Activated CD4-positive, alpha-beta T cell treated with anti-CD3 and anti-CD28 coated beads, Interleukin-2, amount 50 U/mL, for 16 hours (primary cell): ENCODE measurements at regions not wholly inside any gene's neighbourhood (a gene's known extent, or its start where the extent isn't known, plus 50 kb on each side); places are given as distances from the start of the nearest gene placed in this dataset.
A peak's percentile ranks its signal among the peaks of the same experiment; 100 is the strongest.

ENCODE experiments used
- DNase-seq: peaks from one replicate; pipeline ENCODE4 v3.0.0-alpha.2; 2020

DNA sequence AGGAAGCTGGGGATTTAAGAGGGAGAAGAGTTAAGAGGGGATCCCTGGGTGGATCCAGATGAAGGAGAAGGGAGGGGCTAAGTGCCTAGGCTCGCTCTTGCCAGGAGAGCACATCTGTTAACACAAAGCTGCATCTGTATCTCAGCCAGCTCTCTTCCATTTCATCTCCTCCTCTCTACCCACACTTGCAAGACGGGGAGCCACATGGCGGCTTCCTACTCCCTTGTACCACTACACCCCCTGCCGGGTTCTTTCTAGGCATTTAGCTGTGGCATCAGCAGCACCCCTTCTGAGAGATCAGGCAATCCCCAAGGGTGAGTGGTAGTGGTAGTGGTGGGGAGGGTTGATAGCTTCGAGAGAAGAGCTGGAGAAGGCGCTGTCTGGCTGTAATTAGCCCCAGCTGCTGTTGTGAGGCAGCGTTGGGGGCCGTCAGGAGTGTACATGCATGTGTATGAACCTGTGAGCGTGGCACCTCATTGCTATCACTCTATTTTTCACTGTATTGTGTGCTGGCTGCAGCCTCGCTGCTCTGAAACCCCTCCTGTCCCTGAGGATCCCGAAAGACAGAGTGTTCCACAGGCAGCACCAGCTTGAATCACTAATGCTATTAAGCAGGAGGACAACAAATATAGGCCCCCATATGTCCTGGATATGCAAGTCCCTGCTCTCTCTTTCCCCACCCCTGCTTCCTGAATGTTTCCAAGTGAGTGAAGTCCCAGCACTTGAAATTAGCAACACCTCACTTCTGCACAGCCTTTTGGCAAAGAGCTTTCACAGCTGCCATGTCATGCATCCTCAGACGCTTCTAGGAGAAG is 73.7 kb downstream of the RTL9 start:
- no peak for DNase-seq

GRCh38 chrX:110432906-110433215 is 74.2 kb downstream of the RTL9 start:
- DNase-seq, result no peak

DNA sequence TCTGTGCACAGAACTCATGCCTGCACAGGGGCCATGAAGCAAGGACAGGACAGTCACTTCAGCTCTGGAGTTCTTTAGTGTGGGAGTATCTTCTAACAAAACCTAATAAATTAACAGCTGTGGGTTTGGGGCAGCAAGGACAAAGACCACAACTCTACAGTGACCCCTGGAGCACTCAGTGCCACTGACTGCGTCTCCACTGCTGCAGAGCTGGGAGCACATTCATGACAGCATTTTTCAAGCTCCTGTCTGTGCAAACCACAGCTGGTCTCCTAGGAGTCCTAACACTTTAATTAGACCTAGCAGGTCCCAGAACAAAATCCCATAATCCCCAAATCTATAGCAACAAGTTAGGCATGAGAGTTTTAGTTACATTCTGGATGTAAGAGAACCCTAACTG is 76.5 kb downstream of the RTL9 start:
- DNase-seq, result no peak

- no peak for DNase-seq
These were observed 77.9 kb downstream of the RTL9 start for GRCh38 chrX:110436523-110436922.

GRCh38 chrX:110437686-110438085 is 79.0 kb downstream of the RTL9 start:
- DNase-seq, result no peak

GRCh38 chrX:110440016-110440805 is 81.6 kb downstream of the RTL9 start:
- DNase-seq, result no peak

DNA sequence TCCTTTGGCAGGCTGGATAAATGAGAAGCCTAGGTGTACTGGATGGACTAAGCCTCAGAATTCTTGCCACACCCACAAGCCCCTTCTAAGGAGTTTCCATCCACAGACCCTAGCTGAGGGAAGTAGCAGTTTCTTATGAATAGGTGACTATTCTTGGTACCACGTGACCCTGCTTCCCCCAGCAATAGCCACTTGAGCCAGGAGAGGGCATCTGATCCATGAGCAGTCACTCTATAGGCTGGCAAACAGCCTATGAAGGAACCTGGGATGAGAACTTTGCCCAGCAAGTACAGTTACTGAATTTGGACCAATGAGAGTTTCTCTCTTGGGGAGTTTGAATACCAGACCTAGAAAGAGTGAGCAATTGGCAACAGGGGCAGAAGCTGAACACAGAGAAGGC is 84.0 kb downstream of the RTL9 start:
- peak; percentile 9 for DNase-seq

GRCh38 chrX:110444996-110445395 is 86.3 kb downstream of the RTL9 start:
- DNase-seq, result no peak

- no peak for DNase-seq
These were observed 89.8 kb downstream of the RTL9 start for GRCh38 chrX:110448459-110448858.

DNA sequence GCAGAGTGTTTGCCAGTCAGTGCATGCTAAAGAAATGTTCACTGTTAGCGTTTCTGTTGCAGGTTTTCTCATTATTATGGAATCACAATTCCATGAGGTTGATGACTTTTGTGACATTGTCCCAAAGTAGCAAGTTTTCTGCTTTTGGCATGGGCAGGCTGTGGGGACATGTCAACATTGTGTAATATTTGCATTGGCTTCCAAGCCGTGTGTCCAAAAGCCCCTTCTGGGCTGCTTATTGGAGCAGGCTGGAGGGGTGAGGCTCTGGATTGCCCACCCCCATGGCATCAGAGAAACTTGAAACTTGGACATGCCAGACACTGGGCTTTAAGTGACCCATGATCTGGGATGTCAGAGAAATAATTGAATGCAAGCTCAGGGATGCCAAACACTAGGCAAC is 90.7 kb downstream of the RTL9 start:
- DNase-seq, result no peak

DNA sequence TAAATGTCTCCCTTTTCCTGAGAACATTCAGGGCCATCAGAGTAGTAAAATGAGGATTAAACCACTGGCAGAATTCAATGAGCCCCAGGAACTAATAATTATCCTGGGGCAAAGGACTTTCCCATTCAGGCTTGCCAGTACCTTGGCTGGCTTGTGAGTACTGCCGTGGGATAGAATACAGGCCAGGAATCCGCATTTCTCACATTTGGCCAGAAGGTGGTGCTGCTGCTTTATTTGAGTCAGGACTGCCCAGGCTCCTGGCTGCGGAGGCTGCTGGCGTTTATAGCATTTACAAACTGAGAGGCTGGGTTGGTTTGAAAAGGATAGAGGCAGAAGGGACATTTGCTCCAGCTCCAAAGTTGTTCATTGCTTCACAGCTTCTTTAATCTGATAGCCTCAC is 91.4 kb downstream of the RTL9 start:
- DNase-seq, result peak; percentile 67

- no peak for DNase-seq
These were observed 95.7 kb downstream of the RTL9 start for GRCh38 chrX:110454336-110454735.

GRCh38 chrX:110462957-110463356 is 104.3 kb downstream of the RTL9 start:
- no peak for DNase-seq

DNA sequence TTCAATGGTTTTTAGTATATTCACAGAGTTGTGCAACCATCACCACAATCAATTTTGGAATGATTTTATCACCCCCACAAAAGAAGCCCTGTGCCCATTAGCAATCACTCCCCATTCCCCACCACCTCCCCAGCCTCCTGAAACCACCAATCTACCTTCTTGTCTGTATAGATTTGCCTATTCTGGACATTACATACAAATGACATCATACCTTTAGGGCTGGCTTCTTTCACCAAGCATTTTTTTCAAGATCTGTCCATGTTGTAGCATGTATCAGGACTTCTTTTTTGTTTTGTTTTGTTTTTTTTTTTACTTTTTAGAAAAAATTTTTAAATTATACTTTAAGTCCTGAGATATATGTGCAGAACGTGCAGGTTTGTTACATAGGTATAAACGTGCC is 108.1 kb downstream of the RTL9 start:
- no peak for DNase-seq

GRCh38 chrX:110472265-110472664 is 113.6 kb downstream of the RTL9 start:
- no peak for DNase-seq

- DNase-seq, result no peak
These were observed 119.1 kb downstream of the RTL9 start for GRCh38 chrX:110477593-110478228.

DNA sequence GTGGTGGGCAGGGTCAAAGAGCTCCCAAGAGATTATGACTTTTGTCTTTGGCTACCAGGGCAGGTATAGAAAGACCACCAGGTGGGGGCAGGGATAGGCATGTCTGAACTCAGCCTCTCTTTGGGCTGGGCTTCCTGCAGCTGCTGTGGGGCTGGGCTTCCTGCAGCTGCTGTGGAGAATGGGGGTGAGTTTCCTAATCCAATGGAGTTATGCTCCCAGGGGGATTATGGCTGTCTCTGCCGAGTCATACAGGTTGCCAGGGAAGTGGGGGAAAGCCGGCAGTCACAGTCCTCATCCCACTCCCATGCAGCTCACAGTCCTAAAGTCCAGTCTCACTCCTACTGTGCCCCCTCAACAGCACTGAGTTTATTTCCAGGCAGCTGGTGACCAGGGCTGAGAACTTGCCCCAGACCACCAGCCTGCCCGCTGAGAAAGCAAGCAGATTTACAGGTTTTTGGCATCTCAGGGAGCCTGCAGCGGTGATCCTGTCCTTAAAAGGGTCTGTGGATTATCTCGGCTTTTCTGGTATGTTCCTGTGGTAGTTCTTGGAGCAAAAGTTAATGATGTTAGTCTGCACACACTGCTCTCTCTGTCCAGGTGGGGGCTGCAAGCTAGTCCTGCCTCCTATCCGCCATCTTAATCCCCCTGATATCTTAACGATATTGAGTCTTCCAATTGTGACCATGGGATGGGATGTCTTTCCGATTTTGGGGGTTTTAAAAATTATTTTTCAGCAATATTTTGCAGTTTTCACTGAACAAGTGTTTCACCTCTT is 133.4 kb downstream of the RTL9 start:
- DNase-seq, result no peak

- no peak for DNase-seq
These were observed 146.3 kb downstream of the RTL9 start for GRCh38 chrX:110504947-110505346.

- no peak for DNase-seq
These were observed 151.3 kb downstream of the RTL9 start for GRCh38 chrX:110509755-110510532.

- no peak for DNase-seq
These were observed 152.6 kb downstream of the RTL9 start for GRCh38 chrX:110511238-110511637.

DNA sequence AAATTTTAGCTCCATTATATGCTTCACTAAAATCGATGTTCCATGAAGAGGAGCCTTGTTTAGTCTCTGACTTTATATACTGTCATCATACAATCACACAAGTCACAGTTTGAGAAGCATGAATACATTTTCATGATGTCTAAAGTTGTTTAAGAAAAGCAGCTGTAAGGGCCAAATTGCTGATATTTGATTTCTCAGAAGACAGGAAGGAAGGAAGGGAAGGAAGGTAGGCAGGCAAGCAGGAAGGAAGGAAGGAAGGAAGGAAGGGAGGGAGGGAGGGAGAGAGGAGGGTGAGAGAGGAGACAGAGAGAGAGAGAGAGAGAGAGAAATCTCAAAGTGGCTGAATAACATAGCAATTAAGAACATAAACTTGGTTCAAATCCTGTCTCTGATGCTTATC is 153.7 kb downstream of the RTL9 start:
- DNase-seq, result no peak

DNA sequence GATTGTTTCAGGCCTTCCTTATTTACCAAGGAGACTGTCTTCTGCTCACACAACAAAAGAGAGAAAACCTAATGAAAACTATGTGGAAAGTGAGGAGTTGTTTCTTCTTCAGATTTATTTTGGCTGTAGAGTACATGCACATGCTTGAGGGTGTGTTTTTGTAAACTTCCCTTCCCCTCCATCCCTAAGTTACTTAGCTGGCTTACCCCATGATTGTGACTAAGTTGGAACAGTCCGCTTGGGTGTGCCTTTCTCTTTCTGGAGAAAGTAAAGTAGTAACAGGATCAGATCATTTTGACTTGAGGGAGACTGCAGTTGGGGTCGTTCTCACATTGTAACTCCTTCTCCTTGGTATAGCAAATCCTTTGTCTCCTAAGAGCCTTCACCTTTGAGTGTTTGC is 155.9 kb downstream of the RTL9 start:
- DNase-seq, result no peak
